ENCODE measurements at regions not wholly inside any gene's neighbourhood (a gene's known extent, or its start where the extent isn't known, plus 50 kb on each side); places are given as distances from the start of the nearest gene placed in this dataset.

DNA sequence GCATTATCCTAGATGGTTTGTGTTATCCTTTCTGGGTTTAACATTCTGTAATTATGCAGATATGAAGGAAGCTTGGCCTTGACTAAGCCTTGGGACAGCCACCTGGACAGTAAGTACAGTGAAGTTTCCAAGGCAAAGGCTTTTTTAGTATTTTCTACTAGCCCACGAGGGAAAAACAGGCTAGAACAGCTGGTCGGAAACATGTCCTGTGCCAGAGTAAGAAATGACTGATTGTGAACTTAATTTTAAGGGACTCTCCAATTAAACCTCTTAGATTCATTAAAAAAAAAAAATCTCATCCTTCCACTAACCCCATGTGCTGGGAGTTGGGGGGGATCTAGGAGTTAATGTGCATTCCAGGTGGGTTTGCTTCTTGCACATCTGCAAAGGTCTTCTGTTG, 720.8 kb downstream of the SLC4A3 start (continued):
- TF ChIP-seq, protein P1, sequence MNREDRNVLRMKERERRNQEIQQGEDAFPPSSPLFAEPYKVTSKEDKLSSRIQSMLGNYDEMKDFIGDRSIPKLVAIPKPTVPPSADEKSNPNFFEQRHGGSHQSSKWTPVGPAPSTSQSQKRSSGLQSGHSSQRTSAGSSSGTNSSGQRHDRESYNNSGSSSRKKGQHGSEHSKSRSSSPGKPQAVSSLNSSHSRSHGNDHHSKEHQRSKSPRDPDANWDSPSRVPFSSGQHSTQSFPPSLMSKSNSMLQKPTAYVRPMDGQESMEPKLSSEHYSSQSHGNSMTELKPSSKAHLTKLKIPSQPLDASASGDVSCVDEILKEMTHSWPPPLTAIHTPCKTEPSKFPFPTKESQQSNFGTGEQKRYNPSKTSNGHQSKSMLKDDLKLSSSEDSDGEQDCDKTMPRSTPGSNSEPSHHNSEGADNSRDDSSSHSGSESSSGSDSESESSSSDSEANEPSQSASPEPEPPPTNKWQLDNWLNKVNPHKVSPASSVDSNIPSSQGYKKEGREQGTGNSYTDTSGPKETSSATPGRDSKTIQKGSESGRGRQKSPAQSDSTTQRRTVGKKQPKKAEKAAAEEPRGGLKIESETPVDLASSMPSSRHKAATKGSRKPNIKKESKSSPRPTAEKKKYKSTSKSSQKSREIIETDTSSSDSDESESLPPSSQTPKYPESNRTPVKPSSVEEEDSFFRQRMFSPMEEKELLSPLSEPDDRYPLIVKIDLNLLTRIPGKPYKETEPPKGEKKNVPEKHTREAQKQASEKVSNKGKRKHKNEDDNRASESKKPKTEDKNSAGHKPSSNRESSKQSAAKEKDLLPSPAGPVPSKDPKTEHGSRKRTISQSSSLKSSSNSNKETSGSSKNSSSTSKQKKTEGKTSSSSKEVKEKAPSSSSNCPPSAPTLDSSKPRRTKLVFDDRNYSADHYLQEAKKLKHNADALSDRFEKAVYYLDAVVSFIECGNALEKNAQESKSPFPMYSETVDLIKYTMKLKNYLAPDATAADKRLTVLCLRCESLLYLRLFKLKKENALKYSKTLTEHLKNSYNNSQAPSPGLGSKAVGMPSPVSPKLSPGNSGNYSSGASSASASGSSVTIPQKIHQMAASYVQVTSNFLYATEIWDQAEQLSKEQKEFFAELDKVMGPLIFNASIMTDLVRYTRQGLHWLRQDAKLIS (CRISPR knock-in tag; IDR thresholded peaks at IDR 0.05; ENCODE audit: borderline replicate concordance): no peak
- TF ChIP-seq, protein P2, sequence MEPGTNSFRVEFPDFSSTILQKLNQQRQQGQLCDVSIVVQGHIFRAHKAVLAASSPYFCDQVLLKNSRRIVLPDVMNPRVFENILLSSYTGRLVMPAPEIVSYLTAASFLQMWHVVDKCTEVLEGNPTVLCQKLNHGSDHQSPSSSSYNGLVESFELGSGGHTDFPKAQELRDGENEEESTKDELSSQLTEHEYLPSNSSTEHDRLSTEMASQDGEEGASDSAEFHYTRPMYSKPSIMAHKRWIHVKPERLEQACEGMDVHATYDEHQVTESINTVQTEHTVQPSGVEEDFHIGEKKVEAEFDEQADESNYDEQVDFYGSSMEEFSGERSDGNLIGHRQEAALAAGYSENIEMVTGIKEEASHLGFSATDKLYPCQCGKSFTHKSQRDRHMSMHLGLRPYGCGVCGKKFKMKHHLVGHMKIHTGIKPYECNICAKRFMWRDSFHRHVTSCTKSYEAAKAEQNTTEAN (CRISPR knock-in tag; IDR thresholded peaks at IDR 0.05): no peak

DNA sequence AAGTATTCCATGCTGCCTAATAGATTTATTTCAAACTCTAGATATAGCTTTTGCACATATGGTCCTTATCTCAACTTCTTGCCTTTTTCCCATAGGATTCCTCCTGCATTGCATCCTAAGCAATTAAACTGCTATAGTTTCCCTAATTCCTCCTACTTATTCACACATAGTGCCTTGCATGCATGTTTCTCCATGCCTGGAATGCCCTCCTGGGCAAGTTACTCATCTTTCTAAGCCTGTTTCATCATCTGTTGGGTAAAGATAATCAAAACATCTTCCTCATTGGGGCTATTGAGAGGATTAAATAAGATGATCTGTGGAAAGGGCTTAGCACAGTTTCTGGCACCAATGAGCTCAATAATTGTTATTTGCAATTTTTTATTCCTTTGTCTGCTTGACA, 726.5 kb downstream of the SLC4A3 start:
- CTCF ChIA-PET: no interaction called here
- POLR2A ChIA-PET: no interaction called here

DNA sequence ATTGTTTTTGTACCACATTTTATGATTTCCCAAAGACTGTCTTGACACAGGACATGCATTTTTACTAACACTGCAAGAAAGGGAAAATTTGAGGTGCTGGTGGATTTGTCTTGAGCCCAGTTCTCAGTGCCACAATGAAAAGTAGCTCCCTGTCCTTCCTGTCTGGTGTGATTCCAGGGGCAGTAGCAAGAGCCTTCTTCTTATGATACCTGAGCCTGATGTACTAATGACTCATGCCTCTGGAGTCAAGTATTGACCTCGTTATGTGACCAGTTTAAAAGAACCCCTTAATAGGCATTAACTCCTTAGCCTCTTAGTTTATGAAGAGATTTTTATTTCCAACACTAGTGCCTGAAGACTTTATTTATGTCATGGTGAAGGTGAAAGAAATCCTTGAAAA, 728.6 kb downstream of the SLC4A3 start:
- DNase-seq (ENCODE audit: low spot score) (no peak), ATAC-seq (no peak)
- peaks cover 9% of the 10 kb centered on the region for H3K9me3 Mint-ChIP-seq
- ChIA-PET POLR2A (no interaction called here), CTCF (no interaction called here)
- H3K4me3 Mint-ChIP-seq: no peak overlapping the region
- no peak overlapping the region for H3K27ac Mint-ChIP-seq
- H3K4me1 Mint-ChIP-seq: peaks cover 13% of the 10 kb centered on the region
- TF ChIP-seq, protein P3, sequence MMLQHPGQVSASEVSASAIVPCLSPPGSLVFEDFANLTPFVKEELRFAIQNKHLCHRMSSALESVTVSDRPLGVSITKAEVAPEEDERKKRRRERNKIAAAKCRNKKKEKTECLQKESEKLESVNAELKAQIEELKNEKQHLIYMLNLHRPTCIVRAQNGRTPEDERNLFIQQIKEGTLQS (CRISPR knock-in tag; conservative IDR thresholded peaks at IDR 0.05): no peak
- peaks cover 11% of the 10 kb centered on the region; the same call in 1 of the 2 replicates for H3K36me3 Mint-ChIP-seq
- H3K27me3 Mint-ChIP-seq (ENCODE audit: low read depth): no peaks in the 10 kb centered on the region; the same call in 1 of the 2 replicates

More for the DNA sequence above, 726.5 kb downstream of the SLC4A3 start:
- Mint-ChIP-seq H3K9me3 (peaks cover 4% of the 10 kb centered on the region), H3K4me3 (no peak overlapping the region), H3K27ac (no peak overlapping the region), H3K27me3 (ENCODE audit: low read depth) (no peaks in the 10 kb centered on the region; the same call in 1 of the 2 replicates), H3K4me1 (peaks cover 13% of the 10 kb centered on the region), H3K36me3 (no peaks in the 10 kb centered on the region)
- DNase-seq (ENCODE audit: low spot score) (no peak), ATAC-seq (no peak)
- TF ChIP-seq CREM (CRISPR knock-in tag; IDR thresholded peaks at IDR 0.05): no peak
- TF ChIP-seq SP1 (CRISPR knock-in tag; conservative IDR thresholded peaks at IDR 0.05): no peak
- TF ChIP-seq, protein P4, sequence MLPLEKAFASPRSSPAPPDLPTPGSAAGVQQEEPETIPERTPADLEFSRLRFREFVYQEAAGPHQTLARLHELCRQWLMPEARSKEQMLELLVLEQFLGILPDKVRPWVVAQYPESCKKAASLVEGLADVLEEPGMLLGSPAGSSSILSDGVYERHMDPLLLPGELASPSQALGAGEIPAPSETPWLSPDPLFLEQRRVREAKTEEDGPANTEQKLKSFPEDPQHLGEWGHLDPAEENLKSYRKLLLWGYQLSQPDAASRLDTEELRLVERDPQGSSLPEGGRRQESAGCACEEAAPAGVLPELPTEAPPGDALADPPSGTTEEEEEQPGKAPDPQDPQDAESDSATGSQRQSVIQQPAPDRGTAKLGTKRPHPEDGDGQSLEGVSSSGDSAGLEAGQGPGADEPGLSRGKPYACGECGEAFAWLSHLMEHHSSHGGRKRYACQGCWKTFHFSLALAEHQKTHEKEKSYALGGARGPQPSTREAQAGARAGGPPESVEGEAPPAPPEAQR (CRISPR knock-in tag; IDR thresholded peaks at IDR 0.05): no peak

DNA sequence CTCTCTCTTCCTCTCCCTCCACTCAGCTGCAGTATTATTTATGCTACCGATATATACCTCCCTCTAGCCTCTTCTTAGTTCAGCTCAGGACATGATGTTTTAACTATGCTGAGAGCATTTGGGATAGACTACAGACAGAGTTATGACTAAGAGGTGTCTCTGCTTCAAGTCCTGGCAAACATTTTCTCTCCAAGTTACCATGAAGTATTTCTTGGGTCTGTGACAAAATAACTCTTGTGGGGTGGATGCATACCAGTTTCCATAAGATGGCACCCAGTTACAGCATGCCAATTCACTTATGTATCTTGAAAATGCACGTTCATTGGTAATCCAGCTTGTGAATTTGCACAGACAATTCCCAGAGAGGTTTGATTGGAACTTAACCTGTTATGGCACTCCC, 737.6 kb downstream of the SLC4A3 start:
- no peaks in the 10 kb centered on the region for H3K27me3 Mint-ChIP-seq (ENCODE audit: low read depth)
- POLR2A ChIA-PET: no interaction called here
- TF ChIP-seq ZNF317 (CRISPR knock-in tag; IDR thresholded peaks at IDR 0.05; ENCODE audit: borderline replicate concordance, low read depth): no peak
- no peak for TF ChIP-seq IRF2 (CRISPR knock-in tag; IDR thresholded peaks at IDR 0.05; ENCODE audit: borderline replicate concordance, low read depth)
- TF ChIP-seq, protein P5, sequence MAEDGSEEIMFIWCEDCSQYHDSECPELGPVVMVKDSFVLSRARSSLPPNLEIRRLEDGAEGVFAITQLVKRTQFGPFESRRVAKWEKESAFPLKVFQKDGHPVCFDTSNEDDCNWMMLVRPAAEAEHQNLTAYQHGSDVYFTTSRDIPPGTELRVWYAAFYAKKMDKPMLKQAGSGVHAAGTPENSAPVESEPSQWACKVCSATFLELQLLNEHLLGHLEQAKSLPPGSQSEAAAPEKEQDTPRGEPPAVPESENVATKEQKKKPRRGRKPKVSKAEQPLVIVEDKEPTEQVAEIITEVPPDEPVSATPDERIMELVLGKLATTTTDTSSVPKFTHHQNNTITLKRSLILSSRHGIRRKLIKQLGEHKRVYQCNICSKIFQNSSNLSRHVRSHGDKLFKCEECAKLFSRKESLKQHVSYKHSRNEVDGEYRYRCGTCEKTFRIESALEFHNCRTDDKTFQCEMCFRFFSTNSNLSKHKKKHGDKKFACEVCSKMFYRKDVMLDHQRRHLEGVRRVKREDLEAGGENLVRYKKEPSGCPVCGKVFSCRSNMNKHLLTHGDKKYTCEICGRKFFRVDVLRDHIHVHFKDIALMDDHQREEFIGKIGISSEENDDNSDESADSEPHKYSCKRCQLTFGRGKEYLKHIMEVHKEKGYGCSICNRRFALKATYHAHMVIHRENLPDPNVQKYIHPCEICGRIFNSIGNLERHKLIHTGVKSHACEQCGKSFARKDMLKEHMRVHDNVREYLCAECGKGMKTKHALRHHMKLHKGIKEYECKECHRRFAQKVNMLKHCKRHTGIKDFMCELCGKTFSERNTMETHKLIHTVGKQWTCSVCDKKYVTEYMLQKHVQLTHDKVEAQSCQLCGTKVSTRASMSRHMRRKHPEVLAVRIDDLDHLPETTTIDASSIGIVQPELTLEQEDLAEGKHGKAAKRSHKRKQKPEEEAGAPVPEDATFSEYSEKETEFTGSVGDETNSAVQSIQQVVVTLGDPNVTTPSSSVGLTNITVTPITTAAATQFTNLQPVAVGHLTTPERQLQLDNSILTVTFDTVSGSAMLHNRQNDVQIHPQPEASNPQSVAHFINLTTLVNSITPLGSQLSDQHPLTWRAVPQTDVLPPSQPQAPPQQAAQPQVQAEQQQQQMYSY (CRISPR knock-in tag; IDR thresholded peaks at IDR 0.05): no peak
- TF ChIP-seq ESRRA (CRISPR knock-in tag; IDR thresholded peaks at IDR 0.05; ENCODE audit: borderline replicate concordance): no peak
- TF ChIP-seq, protein P6, sequence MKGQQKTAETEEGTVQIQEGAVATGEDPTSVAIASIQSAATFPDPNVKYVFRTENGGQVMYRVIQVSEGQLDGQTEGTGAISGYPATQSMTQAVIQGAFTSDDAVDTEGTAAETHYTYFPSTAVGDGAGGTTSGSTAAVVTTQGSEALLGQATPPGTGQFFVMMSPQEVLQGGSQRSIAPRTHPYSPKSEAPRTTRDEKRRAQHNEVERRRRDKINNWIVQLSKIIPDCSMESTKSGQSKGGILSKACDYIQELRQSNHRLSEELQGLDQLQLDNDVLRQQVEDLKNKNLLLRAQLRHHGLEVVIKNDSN (CRISPR knock-in tag; IDR thresholded peaks at IDR 0.05): no peak
- TF ChIP-seq, protein P7, sequence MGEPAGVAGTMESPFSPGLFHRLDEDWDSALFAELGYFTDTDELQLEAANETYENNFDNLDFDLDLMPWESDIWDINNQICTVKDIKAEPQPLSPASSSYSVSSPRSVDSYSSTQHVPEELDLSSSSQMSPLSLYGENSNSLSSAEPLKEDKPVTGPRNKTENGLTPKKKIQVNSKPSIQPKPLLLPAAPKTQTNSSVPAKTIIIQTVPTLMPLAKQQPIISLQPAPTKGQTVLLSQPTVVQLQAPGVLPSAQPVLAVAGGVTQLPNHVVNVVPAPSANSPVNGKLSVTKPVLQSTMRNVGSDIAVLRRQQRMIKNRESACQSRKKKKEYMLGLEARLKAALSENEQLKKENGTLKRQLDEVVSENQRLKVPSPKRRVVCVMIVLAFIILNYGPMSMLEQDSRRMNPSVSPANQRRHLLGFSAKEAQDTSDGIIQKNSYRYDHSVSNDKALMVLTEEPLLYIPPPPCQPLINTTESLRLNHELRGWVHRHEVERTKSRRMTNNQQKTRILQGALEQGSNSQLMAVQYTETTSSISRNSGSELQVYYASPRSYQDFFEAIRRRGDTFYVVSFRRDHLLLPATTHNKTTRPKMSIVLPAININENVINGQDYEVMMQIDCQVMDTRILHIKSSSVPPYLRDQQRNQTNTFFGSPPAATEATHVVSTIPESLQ (CRISPR knock-in tag; IDR thresholded peaks at IDR 0.05): no peak
- TF ChIP-seq CBFB (CRISPR knock-in tag; IDR thresholded peaks at IDR 0.05; ENCODE audit: low read depth): no peak
- TF ChIP-seq ZNF219 (CRISPR knock-in tag; IDR thresholded peaks at IDR 0.05; ENCODE audit: borderline replicate concordance): no peak
- no peak for TF ChIP-seq NR2C2 (CRISPR knock-in tag; IDR thresholded peaks at IDR 0.05)
- TF ChIP-seq, protein P8, sequence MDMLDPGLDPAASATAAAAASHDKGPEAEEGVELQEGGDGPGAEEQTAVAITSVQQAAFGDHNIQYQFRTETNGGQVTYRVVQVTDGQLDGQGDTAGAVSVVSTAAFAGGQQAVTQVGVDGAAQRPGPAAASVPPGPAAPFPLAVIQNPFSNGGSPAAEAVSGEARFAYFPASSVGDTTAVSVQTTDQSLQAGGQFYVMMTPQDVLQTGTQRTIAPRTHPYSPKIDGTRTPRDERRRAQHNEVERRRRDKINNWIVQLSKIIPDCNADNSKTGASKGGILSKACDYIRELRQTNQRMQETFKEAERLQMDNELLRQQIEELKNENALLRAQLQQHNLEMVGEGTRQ (CRISPR knock-in tag; IDR thresholded peaks at IDR 0.05): no peak

More for the DNA sequence above, 737.6 kb downstream of the SLC4A3 start:
- no peak for DNase-seq (ENCODE audit: low spot score)
- CTCF ChIA-PET: no interaction called here
- Mint-ChIP-seq H3K4me1 (no peaks in the 10 kb centered on the region), H3K36me3 (peaks cover 14% of the 10 kb centered on the region), H3K9me3 (peaks cover 26% of the 10 kb centered on the region), H3K27ac (no peak overlapping the region), H3K4me3 (no peak overlapping the region)
- no peak for ATAC-seq

Measured in WTC11 (cell line).